Mesenchymal stem cell (in vitro differentiated cells and primary cell): ENCODE measurements at regions not wholly inside any gene's neighbourhood (a gene's known extent, or its start where the extent isn't known, plus 50 kb on each side); places are given as distances from the start of the nearest gene placed in this dataset.

Source experiments
- DNase-seq: peaks from one replicate; pipeline ENCODE4 v3.0.0-alpha.2; 2013
- H2AFZ ChIP-seq: one replicate; pipeline ENCODE4 v1.6.1; 2013; ENCODE audit warnings: low read depth, mild to moderate bottlenecking, control low read depth, inconsistent platforms, low read length, moderate library complexity
- H2AK5ac ChIP-seq: 2 replicates; pipeline ENCODE4 v1.6.1; 2013; ENCODE audit warnings: low read length, moderate library complexity, mild to moderate bottlenecking, inconsistent platforms; ENCODE audit not compliant: severe bottlenecking
- H2BK120ac ChIP-seq: one replicate; pipeline ENCODE4 v1.6.1; 2013; ENCODE audit warnings: low read depth, mild to moderate bottlenecking, inconsistent platforms, low read length, moderate library complexity
- H2BK12ac ChIP-seq, 2 experiments: one replicate each; pipeline ENCODE4 v1.6.1; 2013; ENCODE audit warnings: inconsistent platforms in 2 of 2, low read length in 2 of 2, mild to moderate bottlenecking in 2 of 2, moderate library complexity in 2 of 2, control low read depth in 1 of 2
- H2BK15ac ChIP-seq: one replicate; pipeline ENCODE4 v1.6.1; 2013; ENCODE audit warnings: mild to moderate bottlenecking, low read depth, inconsistent platforms; ENCODE audit not compliant: poor library complexity, severe bottlenecking
- H2BK5ac ChIP-seq: 2 replicates; pipeline ENCODE4 v1.6.1; 2013; ENCODE audit warnings: low read depth, mild to moderate bottlenecking, low read length, control low read depth, inconsistent platforms; ENCODE audit not compliant: poor library complexity, severe bottlenecking
- H3K14ac ChIP-seq, 2 experiments: one replicate each; pipeline ENCODE4 v1.6.1; 2013; ENCODE audit warnings: inconsistent platforms in 2 of 2, low read length in 2 of 2, control low read depth in 1 of 2, mild to moderate bottlenecking in 1 of 2, moderate library complexity in 1 of 2
- H3K18ac ChIP-seq, 2 experiments: one replicate each; pipeline ENCODE4 v1.6.1; 2013; ENCODE audit warnings: inconsistent platforms in 2 of 2, low read length in 2 of 2, control low read depth in 1 of 2, low read depth in 1 of 2, mild to moderate bottlenecking in 1 of 2
- H3K23ac ChIP-seq, 2 experiments: one replicate each; pipeline ENCODE4 v1.6.1; 2013; ENCODE audit warnings: inconsistent platforms in 2 of 2, low read length in 2 of 2, mild to moderate bottlenecking in 2 of 2, moderate library complexity in 2 of 2, control low read depth in 1 of 2
- H3K27ac ChIP-seq: 2 replicates; pipeline ENCODE4 v1.5.1; 2013; ENCODE audit warnings: mild to moderate bottlenecking, moderate library complexity, low read length, control low read depth, inconsistent platforms; ENCODE audit not compliant: poor library complexity, severe bottlenecking
- H3K27me3 ChIP-seq, 2 experiments: 2 replicates each; pipeline versions ENCODE4 v1.6.1 to v1.7.0; 2013; ENCODE audit warnings: low read length in 2 of 2, mild to moderate bottlenecking in 2 of 2, moderate library complexity in 2 of 2, control low read depth in 1 of 2, inconsistent platforms in 1 of 2; ENCODE audit not compliant: control insufficient read depth in 1 of 2, insufficient read depth in 1 of 2
- H3K36me3 ChIP-seq, 2 experiments: 2 replicates each; pipeline versions ENCODE4 v1.6.1 to v1.7.0; 2013; ENCODE audit warnings: low read length in 2 of 2, control low read depth in 1 of 2, inconsistent platforms in 1 of 2, low read depth in 1 of 2, mild to moderate bottlenecking in 1 of 2; ENCODE audit not compliant: insufficient read depth in 2 of 2, control insufficient read depth in 1 of 2
- H3K4ac ChIP-seq, 2 experiments: one replicate each; pipeline ENCODE4 v1.6.1; 2013; ENCODE audit warnings: inconsistent platforms in 2 of 2, low read length in 2 of 2, mild to moderate bottlenecking in 2 of 2, moderate library complexity in 2 of 2, control low read depth in 1 of 2, low read depth in 1 of 2
- H3K4me1 ChIP-seq: 2 replicates; pipeline ENCODE4 v1.6.1; 2013; ENCODE audit warnings: low read depth, low read length, control low read depth; ENCODE audit not compliant: control insufficient read depth, insufficient read depth
- H3K4me2 ChIP-seq: 2 replicates; pipeline ENCODE4 v1.6.1; 2013; ENCODE audit warnings: low read length, mild to moderate bottlenecking, inconsistent platforms; ENCODE audit not compliant: poor library complexity, severe bottlenecking
- H3K4me3 ChIP-seq, 2 experiments: 2 replicates each; pipeline versions ENCODE4 v1.5.1 to v1.7.0; 2013; ENCODE audit warnings: low read length in 2 of 2, mild to moderate bottlenecking in 2 of 2, control low read depth in 1 of 2, low read depth in 1 of 2; ENCODE audit not compliant: insufficient read depth in 1 of 2
- H3K79me1 ChIP-seq: replicated peaks from 2 replicates; pipeline ENCODE4 v1.6.1; 2013; ENCODE audit warnings: mild to moderate bottlenecking, control low read depth, low read length, inconsistent platforms; ENCODE audit not compliant: poor library complexity, severe bottlenecking
- H3K9ac ChIP-seq: 2 replicates; pipeline ENCODE4 v1.7.0; 2013; ENCODE audit warnings: mild to moderate bottlenecking, low read length, moderate library complexity
- H3K9me3 ChIP-seq: 2 replicates; pipeline ENCODE4 v1.7.0; 2013; ENCODE audit warnings: mild to moderate bottlenecking, low read length; ENCODE audit not compliant: control insufficient read depth
- H4K8ac ChIP-seq: one replicate; pipeline ENCODE4 v1.6.1; 2013; ENCODE audit warnings: inconsistent platforms, mild to moderate bottlenecking, low read length, moderate library complexity
- H4K91ac ChIP-seq: one replicate; pipeline ENCODE4 v1.6.1; 2013; ENCODE audit warnings: mild to moderate bottlenecking, low read length, inconsistent platforms
- WGBS: methylation state at CpG from one replicate; pipeline ENCODE4 v1.1.7; 2013; ENCODE audit warnings: mixed read lengths; 5-methylcytosine and 5-hydroxymethylcytosine counted together

DNA sequence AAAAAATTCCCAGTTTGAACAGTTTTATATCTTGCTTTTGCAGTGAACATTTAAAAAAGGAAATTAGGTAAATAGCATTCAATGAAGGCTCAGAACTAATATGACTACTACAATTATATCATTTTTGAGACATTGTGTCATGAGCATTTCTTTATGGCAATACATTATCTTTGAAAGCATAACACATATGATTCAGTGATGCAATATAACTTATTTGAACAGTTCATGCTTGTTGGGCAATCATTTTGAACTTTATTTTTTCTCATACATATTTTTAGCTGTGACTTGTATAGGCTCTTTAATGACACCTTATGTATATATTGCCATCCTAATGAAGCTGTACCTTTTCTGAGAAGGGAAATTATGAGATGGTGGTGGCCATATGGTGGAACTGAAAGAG lies 828.6 kb upstream of the NR2F2 start:
- H2BK120ac ChIP-seq = no peak overlapping the region
- no peaks in the 10 kb centered on the region for H3K9me3 ChIP-seq
- no peak overlapping the region for H3K23ac ChIP-seq
- DNase-seq = no peak
- H3K27me3 ChIP-seq = no peaks in the 10 kb centered on the region
- H3K4me3 ChIP-seq = no peak overlapping the region
- no peak overlapping the region for H3K14ac ChIP-seq
- no peak overlapping the region for H3K4me2 ChIP-seq
- no peaks in the 10 kb centered on the region for H3K4me1 ChIP-seq
- H3K18ac ChIP-seq = no peak overlapping the region
- no peak overlapping the region for H3K27ac ChIP-seq
- H2BK5ac ChIP-seq = no peak overlapping the region
- no peak overlapping the region for H2BK15ac ChIP-seq
- H2AFZ ChIP-seq = no peak overlapping the region
- H4K91ac ChIP-seq = no peak overlapping the region
- no peak overlapping the region for H2AK5ac ChIP-seq
- no peak overlapping the region for H4K8ac ChIP-seq
- no peak overlapping the region for H3K4ac ChIP-seq
- no peak overlapping the region for H3K9ac ChIP-seq
- no peak overlapping the region for H2BK12ac ChIP-seq
- H3K79me1 ChIP-seq = no peaks in the 10 kb centered on the region
- H3K36me3 ChIP-seq = no peaks in the 10 kb centered on the region

DNA sequence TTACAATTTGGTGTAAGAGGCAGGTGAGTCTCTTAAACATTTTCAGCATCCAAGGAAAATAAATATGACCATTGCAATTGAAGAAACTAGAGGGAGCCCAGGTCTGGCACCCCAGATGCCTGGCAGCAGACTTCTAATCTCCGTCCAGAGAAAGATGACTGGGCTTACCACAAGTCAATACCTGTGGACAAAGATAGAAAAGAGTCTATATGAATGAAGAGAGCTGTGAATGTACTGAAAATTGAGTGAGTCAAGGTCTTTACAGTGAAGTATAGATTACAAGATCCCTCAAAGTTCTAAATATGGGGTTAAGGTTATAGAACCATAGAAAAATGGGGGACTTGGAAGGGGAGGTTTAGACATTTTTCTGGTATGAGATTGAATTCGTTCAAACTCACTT lies 827.4 kb upstream of the NR2F2 start:
- Histone ChIP-seq H3K36me3 (no peaks in the 10 kb centered on the region), H3K4me3 (no peak overlapping the region), H2BK15ac (no peak overlapping the region), H3K14ac (no peak overlapping the region), H3K79me1 (no peaks in the 10 kb centered on the region), H3K23ac (no peak overlapping the region), H2BK5ac (no peak overlapping the region), H3K9me3 (no peaks in the 10 kb centered on the region), H3K27me3 (no peaks in the 10 kb centered on the region), H3K4ac (no peak overlapping the region), H3K4me1 (no peaks in the 10 kb centered on the region), H2AK5ac (no peak overlapping the region), H4K8ac (no peak overlapping the region), H2BK12ac (no peak overlapping the region), H4K91ac (no peak overlapping the region), H3K4me2 (no peak overlapping the region), H2BK120ac (no peak overlapping the region), H3K9ac (no peak overlapping the region), H3K18ac (no peak overlapping the region), H2AFZ (no peak overlapping the region), H3K27ac (no peak overlapping the region)
- no peak for DNase-seq
- 87% methylated on average over 2 of the region's 2 CpGs for WGBS

DNA sequence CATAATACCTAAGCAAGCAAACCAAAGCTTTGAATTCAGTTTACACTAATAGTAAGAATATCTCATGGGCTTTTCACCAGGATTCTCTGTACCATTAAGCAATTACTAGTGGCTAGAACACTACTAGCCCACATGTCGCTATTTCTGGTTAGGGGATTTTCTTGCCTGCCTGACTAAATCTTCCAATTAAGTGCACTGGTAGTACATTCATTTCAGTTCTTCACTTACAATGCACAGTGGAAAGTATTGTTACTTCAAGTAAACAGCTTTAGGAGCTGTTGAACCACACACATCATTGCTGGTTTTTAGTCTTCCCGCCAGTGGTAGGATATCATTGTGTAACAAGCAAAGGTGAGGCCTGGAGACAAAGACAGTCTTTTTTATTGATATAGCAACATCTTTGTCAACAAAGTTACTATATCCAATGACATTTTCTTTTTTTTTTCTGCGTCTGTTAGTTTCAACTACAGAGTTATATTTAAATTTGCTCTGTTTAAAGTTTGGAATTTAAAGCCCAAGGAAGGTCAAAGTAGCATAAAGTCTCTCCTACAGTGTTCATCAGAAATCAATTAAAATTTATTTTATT lies 826.8 kb upstream of the NR2F2 start:
- no peak overlapping the region for H2AFZ ChIP-seq

GRCh38 chr15:95511671-95512070 lies 818.8 kb upstream of the NR2F2 start:
- Histone ChIP-seq H2BK5ac (no peak overlapping the region), H3K4ac (no peak overlapping the region), H2BK15ac (no peak overlapping the region), H3K9me3 (no peaks in the 10 kb centered on the region), H3K9ac (no peak overlapping the region), H3K4me2 (no peak overlapping the region), H3K18ac (no peak overlapping the region), H3K4me1 (no peaks in the 10 kb centered on the region), H3K23ac (no peak overlapping the region), H3K27me3 (no peaks in the 10 kb centered on the region), H3K4me3 (no peak overlapping the region), H4K91ac (no peak overlapping the region), H2AFZ (no peak overlapping the region), H3K14ac (no peak overlapping the region), H3K27ac (no peak overlapping the region), H4K8ac (no peak overlapping the region), H3K79me1 (no peaks in the 10 kb centered on the region), H3K36me3 (no peaks in the 10 kb centered on the region), H2BK120ac (no peak overlapping the region), H2BK12ac (no peak overlapping the region), H2AK5ac (no peak overlapping the region)
- no peak for DNase-seq

More for the DNA sequence above, 826.8 kb upstream of the NR2F2 start:
- no peaks in the 10 kb centered on the region for H3K79me1 ChIP-seq
- H3K4me2 ChIP-seq = no peak overlapping the region
- no peak overlapping the region for H3K14ac ChIP-seq
- no peak overlapping the region for H3K9ac ChIP-seq
- no peak overlapping the region for H3K4ac ChIP-seq
- no peak overlapping the region for H3K18ac ChIP-seq
- no peak overlapping the region for H2BK15ac ChIP-seq
- no peak overlapping the region for H2AK5ac ChIP-seq
- H4K91ac ChIP-seq = no peak overlapping the region
- no peak overlapping the region for H3K27ac ChIP-seq
- no peak overlapping the region for H2BK5ac ChIP-seq
- H3K4me1 ChIP-seq = no peaks in the 10 kb centered on the region
- no peak overlapping the region for H2BK120ac ChIP-seq
- no peak overlapping the region for H3K4me3 ChIP-seq
- no peak for DNase-seq
- 100% methylated on average over 2 of the region's 3 CpGs for WGBS
- no peaks in the 10 kb centered on the region for H3K27me3 ChIP-seq
- no peak overlapping the region for H2BK12ac ChIP-seq
- H4K8ac ChIP-seq = no peak overlapping the region
- H3K23ac ChIP-seq = no peak overlapping the region
- no peaks in the 10 kb centered on the region for H3K36me3 ChIP-seq
- H3K9me3 ChIP-seq = no peaks in the 10 kb centered on the region
